Right lobe of liver (tissue), 4 donors: ENCODE measurements at regions not wholly inside any gene's neighbourhood (a gene's known extent, or its start where the extent isn't known, plus 50 kb on each side); places are given as distances from the start of the nearest gene placed in this dataset.

ENCODE experiments used
- CTCF ChIP-seq, 4 donors: fragments of 200-600 bp in 3 of 4; fragments of 450-650 bp in 1 of 4; IDR thresholded peaks; one replicate each; pipeline versions ENCODE4 v1.5.1 to v1.8.0; 2016 to 2022; ENCODE audit warnings: antibody characterized with exemption in 4 of 4, mild to moderate bottlenecking in 2 of 4
- POLR2A ChIP-seq: fragments of 450-650 bp; IDR thresholded peaks from one replicate; pipeline ENCODE4 v1.6.1; 2017; ENCODE audit warnings: antibody characterized with exemption, mild to moderate bottlenecking
- donor health status: DM: no; HTN: no; CAD: no.
- donor health status: DM: no; HTN: no; CAD: no.
- donor health status: DM: no; HTN: yes; CAD: no.

GRCh38 chr13:22931576-22931975 is 249.2 kb upstream of the SGCG start:
- TF ChIP-seq CTCF (IDR thresholded peaks at IDR 0.05) (no peak), POLR2A (no peak)
